ENCODE measurements at regions not wholly inside any gene's neighbourhood (a gene's known extent, or its start where the extent isn't known, plus 50 kb on each side); places are given as distances from the start of the nearest gene placed in this dataset.

- TF ChIP-seq EGR1 (IDR thresholded peaks at IDR 0.05; ENCODE audit: low read depth in 2 of 2) (no peak), CTCF (IDR thresholded peaks at IDR 0.05; ENCODE audit: low read depth, low read length, missing input control) (no peak), REST (IDR thresholded peaks at IDR 0.05) (no peak), JUND (IDR thresholded peaks at IDR 0.05) (no peak)
Observed at GRCh38 chr3:87805670-87806069, 253.1 kb downstream of the CGGBP1 start.

Measured in liver (tissue), 3 donors.